GM19395 (cell line): ENCODE measurements at regions not wholly inside any gene's neighbourhood (a gene's known extent, or its start where the extent isn't known, plus 50 kb on each side); places are given as distances from the start of the nearest gene placed in this dataset.

Experiments
- ATAC-seq: cut with Tn5 transposase; IDR thresholded peaks from one replicate; pipeline ENCODE4 v1.9.1; 2021; ENCODE audit warnings: mild to moderate bottlenecking, moderate library complexity; ENCODE audit not compliant: unreplicated experiment

- no peak for ATAC-seq
Observed at GRCh38 chr2:139079311-139079710, 299.1 kb upstream of the NXPH2 start.

GRCh38 chr2:139078376-139078775, 298.2 kb upstream of the NXPH2 start:
- no peak for ATAC-seq

GRCh38 chr2:139077099-139077737, 297.0 kb upstream of the NXPH2 start:
- ATAC-seq = no peak

- ATAC-seq = no peak
Observed at GRCh38 chr2:139067874-139068273, 287.7 kb upstream of the NXPH2 start.

GRCh38 chr2:139067072-139067471, 286.9 kb upstream of the NXPH2 start:
- ATAC-seq = no peak

- ATAC-seq = no peak
Observed at GRCh38 chr2:139064159-139064558, 284.0 kb upstream of the NXPH2 start.

- no peak for ATAC-seq
Observed at GRCh38 chr2:139059617-139060016, 279.4 kb upstream of the NXPH2 start.

GRCh38 chr2:139055202-139055601, 275.0 kb upstream of the NXPH2 start:
- ATAC-seq = no peak

GRCh38 chr2:139048017-139048416, 267.8 kb upstream of the NXPH2 start:
- ATAC-seq = no peak

- no peak for ATAC-seq
Observed at GRCh38 chr2:139045524-139045923, 265.3 kb upstream of the NXPH2 start.

GRCh38 chr2:139034064-139034463, 253.9 kb upstream of the NXPH2 start:
- no peak for ATAC-seq

GRCh38 chr2:139033300-139033699, 253.1 kb upstream of the NXPH2 start:
- ATAC-seq = no peak

- peak; percentile 64 for ATAC-seq
Observed at GRCh38 chr2:139031722-139032121, 251.5 kb upstream of the NXPH2 start.

GRCh38 chr2:139020287-139020686, 240.1 kb upstream of the NXPH2 start:
- no peak for ATAC-seq

GRCh38 chr2:139018252-139018651, 238.1 kb upstream of the NXPH2 start:
- no peak for ATAC-seq

- no peak for ATAC-seq
Observed at GRCh38 chr2:139007130-139007529, 226.9 kb upstream of the NXPH2 start.

GRCh38 chr2:139000131-139000785, 220.1 kb upstream of the NXPH2 start:
- no peak for ATAC-seq

- ATAC-seq = no peak
Observed at GRCh38 chr2:138997856-138998517, 217.8 kb upstream of the NXPH2 start.

- ATAC-seq = no peak
Observed at GRCh38 chr2:138997346-138997745, 217.2 kb upstream of the NXPH2 start.

GRCh38 chr2:138994502-138994901, 214.3 kb upstream of the NXPH2 start:
- no peak for ATAC-seq

- no peak for ATAC-seq
Observed at GRCh38 chr2:138985881-138986280, 205.7 kb upstream of the NXPH2 start.

- ATAC-seq = no peak
Observed at GRCh38 chr2:138979131-138979785, 199.1 kb upstream of the NXPH2 start.
